ENCODE measurements at regions not wholly inside any gene's neighbourhood (a gene's known extent, or its start where the extent isn't known, plus 50 kb on each side); places are given as distances from the start of the nearest gene placed in this dataset.

DNA sequence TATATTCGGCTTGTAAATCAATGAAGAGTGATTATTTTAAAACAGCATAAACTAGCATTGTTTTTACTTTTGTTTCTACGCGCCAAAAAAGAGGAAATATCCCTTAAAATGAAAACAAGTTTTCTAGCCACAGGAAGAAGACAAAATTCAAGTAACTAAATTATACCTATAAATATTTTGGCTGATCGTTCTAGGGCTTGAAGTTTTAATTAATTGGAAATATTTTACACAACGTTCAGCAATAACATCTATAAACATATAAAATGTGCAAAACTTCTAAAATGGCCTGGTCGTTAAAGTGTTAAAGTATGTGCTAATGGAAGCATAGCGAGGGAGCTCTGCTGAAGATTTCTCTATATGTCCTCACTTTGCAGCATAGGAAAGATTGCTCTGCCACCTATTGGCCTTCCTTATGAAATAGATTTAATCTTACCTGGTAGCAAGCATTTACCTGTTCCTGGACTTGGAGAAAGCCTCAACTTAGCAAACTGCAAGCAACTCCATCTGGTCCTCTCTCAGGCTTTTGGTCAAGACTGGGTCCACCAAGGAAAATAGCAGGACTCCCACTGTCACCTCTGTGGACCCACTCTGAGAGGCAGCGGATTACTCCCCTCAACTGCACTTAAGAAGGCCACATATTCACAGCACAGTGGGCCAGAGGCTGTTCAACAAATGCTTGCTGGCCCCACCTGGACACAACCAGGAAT is 351.3 kb upstream of the RUNX1 start:
- TF ChIP-seq, protein P1, sequence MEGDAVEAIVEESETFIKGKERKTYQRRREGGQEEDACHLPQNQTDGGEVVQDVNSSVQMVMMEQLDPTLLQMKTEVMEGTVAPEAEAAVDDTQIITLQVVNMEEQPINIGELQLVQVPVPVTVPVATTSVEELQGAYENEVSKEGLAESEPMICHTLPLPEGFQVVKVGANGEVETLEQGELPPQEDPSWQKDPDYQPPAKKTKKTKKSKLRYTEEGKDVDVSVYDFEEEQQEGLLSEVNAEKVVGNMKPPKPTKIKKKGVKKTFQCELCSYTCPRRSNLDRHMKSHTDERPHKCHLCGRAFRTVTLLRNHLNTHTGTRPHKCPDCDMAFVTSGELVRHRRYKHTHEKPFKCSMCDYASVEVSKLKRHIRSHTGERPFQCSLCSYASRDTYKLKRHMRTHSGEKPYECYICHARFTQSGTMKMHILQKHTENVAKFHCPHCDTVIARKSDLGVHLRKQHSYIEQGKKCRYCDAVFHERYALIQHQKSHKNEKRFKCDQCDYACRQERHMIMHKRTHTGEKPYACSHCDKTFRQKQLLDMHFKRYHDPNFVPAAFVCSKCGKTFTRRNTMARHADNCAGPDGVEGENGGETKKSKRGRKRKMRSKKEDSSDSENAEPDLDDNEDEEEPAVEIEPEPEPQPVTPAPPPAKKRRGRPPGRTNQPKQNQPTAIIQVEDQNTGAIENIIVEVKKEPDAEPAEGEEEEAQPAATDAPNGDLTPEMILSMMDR (conservative IDR thresholded peaks at IDR 0.05; ENCODE audit: low read length) = peak; percentile 91
- TF ChIP-seq EZH2phosphoT487 (IDR thresholded peaks at IDR 0.05; ENCODE audit: borderline replicate concordance) = no peak
